Cardiac fibroblast (primary cell): ENCODE measurements at regions not wholly inside any gene's neighbourhood (a gene's known extent, or its start where the extent isn't known, plus 50 kb on each side); places are given as distances from the start of the nearest gene placed in this dataset.

ENCODE experiments used
- DNase-seq, 2 donors: peaks; one replicate each; pipeline versions ENCODE4 v3.0.0 to v3.0.0-alpha.2; 2010; ENCODE audit warnings: low read depth in 2 of 2
- H3K4me3 ChIP-seq, 2 donors: replicated peaks in 1 of 2; 1 replicate in 1 of 2; 2 replicates in 1 of 2; pipeline ENCODE4 v1.5.1; 2011; ENCODE audit warnings: low read depth in 2 of 2, low read length in 2 of 2, mild to moderate bottlenecking in 2 of 2, moderate library complexity in 1 of 2
- TF ChIP-seq, protein P1 (sequence below): IDR thresholded peaks from one replicate; pipeline ENCODE4 v1.5.1; 2011; ENCODE audit warnings: low read depth, mild to moderate bottlenecking, low read length, inconsistent platforms

DNA sequence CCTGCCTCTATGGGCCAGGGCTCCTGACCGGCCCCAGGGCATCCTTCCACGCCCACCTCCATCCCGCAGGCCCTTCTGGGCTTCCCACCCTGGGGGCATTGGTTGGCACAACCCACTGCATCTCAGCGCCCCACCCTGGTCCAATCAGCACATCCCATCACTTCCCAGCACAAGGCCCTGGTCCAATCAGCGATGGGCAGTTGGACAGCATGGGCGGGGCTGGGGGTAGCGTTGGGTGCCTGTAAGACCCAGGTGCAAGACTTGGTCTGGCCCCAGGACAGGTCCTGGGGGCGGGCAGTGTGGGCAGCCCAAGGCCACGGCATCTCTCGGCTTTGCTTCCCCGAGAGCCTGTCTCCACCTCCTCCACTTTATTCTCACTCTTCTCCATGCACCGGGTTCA, 298.5 kb downstream of the BMP7 start:
- DNase-seq = no peak
- TF ChIP-seq, protein P1, sequence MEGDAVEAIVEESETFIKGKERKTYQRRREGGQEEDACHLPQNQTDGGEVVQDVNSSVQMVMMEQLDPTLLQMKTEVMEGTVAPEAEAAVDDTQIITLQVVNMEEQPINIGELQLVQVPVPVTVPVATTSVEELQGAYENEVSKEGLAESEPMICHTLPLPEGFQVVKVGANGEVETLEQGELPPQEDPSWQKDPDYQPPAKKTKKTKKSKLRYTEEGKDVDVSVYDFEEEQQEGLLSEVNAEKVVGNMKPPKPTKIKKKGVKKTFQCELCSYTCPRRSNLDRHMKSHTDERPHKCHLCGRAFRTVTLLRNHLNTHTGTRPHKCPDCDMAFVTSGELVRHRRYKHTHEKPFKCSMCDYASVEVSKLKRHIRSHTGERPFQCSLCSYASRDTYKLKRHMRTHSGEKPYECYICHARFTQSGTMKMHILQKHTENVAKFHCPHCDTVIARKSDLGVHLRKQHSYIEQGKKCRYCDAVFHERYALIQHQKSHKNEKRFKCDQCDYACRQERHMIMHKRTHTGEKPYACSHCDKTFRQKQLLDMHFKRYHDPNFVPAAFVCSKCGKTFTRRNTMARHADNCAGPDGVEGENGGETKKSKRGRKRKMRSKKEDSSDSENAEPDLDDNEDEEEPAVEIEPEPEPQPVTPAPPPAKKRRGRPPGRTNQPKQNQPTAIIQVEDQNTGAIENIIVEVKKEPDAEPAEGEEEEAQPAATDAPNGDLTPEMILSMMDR = no peak
- H3K4me3 ChIP-seq = no peak overlapping the region

DNA sequence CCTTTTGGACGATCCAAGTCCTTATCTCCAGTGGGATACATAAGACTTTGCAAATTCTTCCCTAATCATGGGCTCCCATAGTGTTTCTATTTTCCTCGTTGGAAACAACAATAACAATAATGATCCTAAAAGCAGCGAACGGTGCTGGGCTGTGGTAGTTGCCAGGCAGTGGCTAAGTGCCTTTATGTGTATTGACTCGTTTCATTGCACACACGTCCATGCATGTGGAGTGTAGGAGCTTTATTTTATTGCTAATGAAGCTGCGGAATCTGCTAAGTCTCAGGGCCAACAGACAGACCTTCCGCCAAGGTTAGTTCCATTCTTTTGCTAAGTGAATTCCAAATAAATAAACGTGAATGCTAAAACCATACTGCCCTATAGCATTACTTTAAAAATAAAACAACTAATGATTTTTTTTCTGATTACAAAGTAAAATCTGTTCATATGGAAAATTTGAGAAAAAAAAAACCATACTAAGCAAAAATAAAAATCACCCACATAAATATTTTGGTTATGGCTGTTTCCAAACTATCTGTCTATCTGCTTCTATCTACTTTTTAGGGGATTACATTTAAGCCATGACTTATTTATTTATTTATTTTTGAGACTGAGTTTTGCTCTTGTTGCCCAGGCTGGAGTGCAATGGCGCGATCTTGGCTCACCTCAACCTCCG, 297.9 kb downstream of the BMP7 start:
- TF ChIP-seq, protein P1 = no peak
- DNase-seq = no peak
- H3K4me3 ChIP-seq = no peak overlapping the region

DNA sequence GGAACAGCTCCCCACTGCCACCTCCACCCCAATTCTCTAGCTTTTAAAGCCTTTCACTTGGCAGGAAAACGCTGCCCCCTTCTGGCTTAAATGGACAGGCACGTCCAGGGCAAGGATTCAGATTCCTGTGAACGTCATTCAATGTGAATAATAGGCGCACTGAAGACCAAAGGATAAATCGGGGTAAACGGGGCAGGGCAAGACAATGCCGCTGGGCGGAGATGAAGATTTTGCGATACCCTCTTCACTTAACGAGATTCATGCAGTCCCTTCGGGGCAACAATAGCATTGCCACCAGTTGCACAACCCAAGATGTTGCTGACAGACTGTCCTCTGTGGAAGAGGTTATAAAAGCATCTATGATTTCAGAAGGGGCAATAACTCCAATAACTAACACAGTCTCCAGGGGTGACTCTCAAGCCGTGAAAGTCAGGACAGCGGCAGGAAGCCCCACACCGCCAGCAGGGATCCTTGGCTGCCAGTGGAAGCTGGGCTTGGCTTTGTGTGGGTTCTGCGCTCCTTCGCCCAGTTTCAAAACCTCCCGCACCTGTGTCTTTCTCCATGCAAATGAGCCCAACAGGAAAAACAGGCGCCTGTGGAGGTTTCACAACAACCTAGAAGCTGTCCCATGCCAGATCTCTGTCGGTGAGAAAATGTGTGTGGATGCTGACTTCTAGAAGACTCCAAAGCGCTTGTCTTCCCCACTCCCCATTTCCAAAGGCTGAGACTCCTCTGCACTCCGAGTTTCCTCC, 291.8 kb downstream of the BMP7 start:
- TF ChIP-seq, protein P1 = no peak
- peak; percentile 5 to 59 for DNase-seq
- no peak overlapping the region for H3K4me3 ChIP-seq

DNA sequence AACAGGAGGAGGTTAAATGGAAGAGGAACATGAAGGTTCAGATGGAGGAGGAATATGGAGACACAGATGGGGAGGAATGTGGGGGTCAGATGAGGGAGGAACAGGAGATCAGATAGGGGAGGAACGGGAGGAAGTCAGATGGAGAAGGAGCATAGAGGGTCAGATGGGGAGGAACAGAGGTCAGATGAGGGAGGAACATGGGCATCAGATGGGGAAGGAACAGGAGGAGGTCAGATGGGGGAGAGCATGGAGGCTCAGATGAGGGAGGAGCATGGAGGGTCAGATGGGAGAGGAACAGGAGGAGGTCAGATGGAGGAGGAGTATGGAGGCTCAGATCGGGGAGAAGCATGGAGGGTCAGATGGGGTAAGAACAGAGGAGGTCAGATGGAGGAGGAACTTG, 290.6 kb downstream of the BMP7 start:
- DNase-seq = no peak
- no peak overlapping the region for H3K4me3 ChIP-seq
- TF ChIP-seq, protein P1 = no peak

DNA sequence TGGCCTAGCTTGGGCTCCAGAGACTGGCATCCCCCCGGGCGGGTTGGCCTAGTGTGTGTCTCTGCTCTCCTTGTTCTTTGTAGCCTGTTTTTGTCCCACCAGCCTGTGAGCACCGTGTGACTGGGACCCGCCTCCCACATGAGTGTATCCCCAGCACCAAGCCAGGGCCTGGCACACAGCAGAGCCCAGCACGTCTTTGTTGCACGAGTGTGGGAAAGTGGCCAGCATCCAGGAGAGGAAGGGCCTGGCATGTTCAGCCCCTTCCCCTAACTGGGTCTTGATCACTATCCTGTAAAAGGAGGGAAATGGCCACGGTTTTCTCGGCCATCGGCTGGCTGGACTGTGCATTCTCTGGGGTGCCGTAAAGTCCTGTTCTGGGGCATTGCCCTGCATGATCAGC, 290.1 kb downstream of the BMP7 start:
- H3K4me3 ChIP-seq = no peak overlapping the region
- DNase-seq = no peak
- TF ChIP-seq, protein P1 = no peak

DNA sequence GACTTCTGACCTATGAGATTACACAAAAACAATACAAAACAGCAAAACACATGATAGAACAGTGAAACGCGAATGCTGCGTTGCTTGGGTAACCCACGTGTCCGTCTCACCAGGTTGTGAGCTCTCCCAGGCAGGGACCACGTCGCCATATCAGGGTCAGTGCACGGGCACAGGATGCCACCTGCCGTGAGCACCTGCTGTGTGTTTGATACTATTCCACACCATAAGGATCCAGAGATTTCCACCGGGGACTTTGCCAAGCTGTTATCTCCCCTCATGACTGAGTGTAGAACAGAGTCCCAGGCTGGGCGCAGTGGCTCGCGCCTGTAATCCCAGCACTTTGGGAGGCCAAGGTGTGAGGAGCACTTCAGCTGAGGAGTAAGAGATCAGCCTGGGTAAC, 288.0 kb downstream of the BMP7 start:
- no peak overlapping the region for H3K4me3 ChIP-seq
- TF ChIP-seq, protein P1 = no peak
- no peak for DNase-seq

DNA sequence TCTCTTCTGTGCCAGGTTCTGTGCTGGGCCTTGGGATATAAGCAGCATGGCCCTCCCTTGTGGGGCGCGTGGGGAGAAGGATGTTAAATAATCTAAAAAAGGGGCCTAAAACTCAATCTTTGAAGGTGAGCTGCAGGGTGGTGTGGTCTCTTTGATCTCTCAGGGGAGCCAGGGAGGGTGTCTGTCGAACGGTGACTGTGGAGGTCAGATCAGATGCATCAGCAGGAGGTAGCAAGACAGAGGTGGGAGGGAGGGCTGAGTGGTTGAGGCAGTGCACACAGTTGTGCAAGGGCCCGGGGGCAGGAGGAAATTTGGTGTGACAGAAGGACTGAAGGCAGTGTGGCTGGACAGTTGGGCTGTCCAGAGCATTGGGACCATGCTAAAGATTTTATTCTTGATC, 287.3 kb downstream of the BMP7 start:
- no peak overlapping the region for H3K4me3 ChIP-seq
- TF ChIP-seq, protein P1 = no peak
- DNase-seq = no peak
